ENCODE measurements at regions not wholly inside any gene's neighbourhood (a gene's known extent, or its start where the extent isn't known, plus 50 kb on each side); places are given as distances from the start of the nearest gene placed in this dataset.

DNA sequence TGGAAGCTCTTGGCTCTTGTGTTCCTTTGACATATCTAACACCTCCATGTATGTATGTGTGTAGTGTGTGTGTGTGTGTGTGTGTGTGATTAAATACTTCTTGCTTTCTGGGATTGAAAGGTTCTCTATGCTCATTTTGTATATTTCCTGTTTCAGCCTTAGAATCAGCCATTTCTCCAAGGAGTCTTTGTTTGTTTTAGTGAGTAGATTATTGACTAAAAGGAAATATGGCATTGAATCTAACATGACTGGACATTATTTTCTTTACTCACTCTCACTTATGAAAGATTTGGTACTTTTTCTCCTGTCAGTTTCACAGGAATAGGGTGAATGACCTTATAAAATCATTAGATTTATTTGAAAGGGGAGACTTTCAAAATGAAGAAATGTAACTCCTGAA is 413.8 kb upstream of the SLC14A2 start:
- TF ChIP-seq, protein P1, sequence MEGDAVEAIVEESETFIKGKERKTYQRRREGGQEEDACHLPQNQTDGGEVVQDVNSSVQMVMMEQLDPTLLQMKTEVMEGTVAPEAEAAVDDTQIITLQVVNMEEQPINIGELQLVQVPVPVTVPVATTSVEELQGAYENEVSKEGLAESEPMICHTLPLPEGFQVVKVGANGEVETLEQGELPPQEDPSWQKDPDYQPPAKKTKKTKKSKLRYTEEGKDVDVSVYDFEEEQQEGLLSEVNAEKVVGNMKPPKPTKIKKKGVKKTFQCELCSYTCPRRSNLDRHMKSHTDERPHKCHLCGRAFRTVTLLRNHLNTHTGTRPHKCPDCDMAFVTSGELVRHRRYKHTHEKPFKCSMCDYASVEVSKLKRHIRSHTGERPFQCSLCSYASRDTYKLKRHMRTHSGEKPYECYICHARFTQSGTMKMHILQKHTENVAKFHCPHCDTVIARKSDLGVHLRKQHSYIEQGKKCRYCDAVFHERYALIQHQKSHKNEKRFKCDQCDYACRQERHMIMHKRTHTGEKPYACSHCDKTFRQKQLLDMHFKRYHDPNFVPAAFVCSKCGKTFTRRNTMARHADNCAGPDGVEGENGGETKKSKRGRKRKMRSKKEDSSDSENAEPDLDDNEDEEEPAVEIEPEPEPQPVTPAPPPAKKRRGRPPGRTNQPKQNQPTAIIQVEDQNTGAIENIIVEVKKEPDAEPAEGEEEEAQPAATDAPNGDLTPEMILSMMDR (conservative IDR thresholded peaks at IDR 0.05; ENCODE audit: low read depth, low read length): no peak
- DNase-seq (ENCODE audit: low read depth): no peak
- H3K4me3 ChIP-seq (ENCODE audit: low read length): no peak overlapping the region

DNA sequence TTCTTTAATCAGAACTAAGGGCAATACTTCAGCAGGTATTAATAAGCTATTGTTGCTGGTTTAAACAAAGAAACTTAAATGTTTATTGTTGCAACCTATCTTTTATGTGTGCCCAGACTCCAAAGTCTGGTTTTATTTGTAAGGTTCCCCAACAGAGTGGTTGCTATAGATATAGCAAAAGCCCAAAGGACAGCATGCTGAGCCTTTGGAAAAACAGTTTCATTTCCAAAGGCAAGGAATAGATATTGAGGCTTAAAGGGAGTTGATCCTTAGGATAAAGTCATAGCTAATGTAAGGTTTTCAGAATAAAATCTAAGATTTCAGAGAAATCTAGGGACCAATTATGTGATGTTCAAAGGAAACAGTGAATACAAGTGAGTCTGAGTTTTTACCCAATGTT is 413.2 kb upstream of the SLC14A2 start:
- no peak overlapping the region for H3K4me3 ChIP-seq (ENCODE audit: low read length)
- TF ChIP-seq, protein P1 (conservative IDR thresholded peaks at IDR 0.05; ENCODE audit: low read depth, low read length): no peak
- no peak for DNase-seq (ENCODE audit: low read depth)

DNA sequence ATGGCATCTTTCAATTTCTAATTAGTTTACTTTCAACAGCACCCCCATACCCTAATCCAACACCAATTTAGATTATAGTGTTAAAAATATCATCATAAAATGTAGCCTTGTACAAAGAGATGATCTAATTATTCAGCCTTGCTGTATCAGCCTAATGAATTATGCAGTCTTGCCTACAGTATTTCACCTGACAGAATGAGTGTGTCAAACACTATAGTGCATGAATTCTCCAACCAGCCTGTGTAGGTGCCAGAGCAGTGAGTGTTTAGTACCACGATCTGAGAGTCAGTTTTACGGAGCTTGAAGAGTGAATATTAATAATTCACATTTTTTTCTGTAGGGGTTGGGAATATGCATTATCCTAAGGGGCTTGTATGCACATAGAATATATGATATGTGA is 411.6 kb upstream of the SLC14A2 start:
- DNase-seq (ENCODE audit: low read depth): no peak
- H3K4me3 ChIP-seq (ENCODE audit: low read length): no peak overlapping the region
- TF ChIP-seq, protein P1 (conservative IDR thresholded peaks at IDR 0.05; ENCODE audit: low read depth, low read length): no peak

DNA sequence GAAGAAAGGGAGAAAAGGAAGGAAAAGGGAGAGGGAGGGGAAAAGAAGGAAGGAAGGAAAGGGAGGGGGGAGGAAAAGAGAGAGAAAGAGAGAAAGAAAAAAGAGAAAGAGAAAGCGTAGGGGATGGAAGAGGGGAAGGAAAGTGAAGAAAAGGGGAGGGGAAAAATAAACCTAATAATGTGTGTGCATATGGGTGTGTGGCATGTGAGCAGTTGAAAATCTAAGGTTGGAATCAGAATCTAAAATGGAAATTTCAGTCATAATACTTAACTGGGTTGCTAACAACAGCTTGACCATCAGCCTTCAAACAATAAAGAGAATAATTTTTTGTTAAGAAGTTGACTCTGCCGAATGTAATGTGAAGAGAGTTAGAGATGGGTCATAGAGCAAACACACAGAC is 407.9 kb upstream of the SLC14A2 start:
- no peak overlapping the region for H3K4me3 ChIP-seq (ENCODE audit: low read length)
- TF ChIP-seq, protein P1 (conservative IDR thresholded peaks at IDR 0.05; ENCODE audit: low read depth, low read length): no peak
- DNase-seq (ENCODE audit: low read depth): no peak

DNA sequence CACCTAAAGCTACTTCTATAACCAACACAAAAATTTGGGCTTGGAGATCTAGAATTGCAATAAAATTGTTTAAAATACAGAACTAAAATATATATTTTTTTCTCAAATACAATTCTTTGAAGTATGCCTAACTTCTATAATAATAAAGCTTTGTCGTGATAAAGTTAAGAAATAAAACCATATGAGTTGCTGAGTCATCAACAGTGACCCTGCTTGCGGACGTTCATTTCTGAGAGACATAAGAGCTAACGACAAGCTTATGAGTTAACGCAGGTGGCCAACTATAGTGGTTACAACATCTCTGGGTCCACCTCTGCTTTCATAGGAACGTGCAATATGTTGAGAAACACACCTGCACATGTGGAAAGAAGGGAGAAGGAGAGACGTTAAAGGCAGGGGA is 407.1 kb upstream of the SLC14A2 start:
- no peak for DNase-seq (ENCODE audit: low read depth)

DNA sequence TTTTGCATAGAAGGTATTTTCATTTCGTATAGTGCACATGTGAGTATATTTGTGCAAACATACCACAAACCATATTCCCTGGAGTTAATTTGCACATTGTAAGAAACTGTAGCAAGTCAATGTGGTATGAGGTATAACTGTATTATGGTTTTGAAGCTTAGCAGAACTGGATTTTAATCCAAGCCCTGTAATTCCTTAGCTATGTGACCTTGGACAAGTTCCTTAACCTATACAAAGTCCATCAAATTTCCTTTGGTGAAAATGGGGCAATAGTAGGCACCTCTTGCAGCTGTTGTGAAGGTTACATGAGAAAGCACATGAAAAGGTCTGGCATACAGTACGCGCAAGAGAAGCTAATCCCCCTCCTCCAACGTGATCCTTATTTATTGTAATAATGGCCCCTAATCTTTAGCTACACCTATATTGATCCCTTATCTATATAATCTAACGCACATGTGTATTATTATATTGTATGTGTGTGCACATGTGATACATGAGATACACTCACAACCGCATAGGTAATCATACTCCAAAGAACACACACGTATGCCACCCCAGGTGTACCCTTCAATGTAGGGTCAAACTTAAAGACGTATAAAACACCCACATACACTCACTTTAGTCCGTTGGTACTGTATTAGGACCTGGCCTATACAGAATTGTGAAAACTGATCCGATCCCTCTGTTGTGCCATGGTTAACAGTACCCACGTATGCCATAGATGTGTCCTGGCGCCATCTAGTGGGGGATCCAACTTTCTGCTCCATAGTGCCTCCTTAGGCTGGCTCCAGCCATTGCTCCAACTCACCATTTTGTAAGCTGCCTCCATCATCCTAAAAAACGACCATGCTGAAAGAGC is 402.9 kb upstream of the SLC14A2 start:
- TF ChIP-seq, protein P1 (conservative IDR thresholded peaks at IDR 0.05; ENCODE audit: low read depth, low read length): peak; percentile 97
- no peak overlapping the region for H3K4me3 ChIP-seq (ENCODE audit: low read length)
- no peak for DNase-seq (ENCODE audit: low read depth)

More for the DNA sequence above, 407.1 kb upstream of the SLC14A2 start:
- TF ChIP-seq, protein P1 (conservative IDR thresholded peaks at IDR 0.05; ENCODE audit: low read depth, low read length): no peak
- H3K4me3 ChIP-seq (ENCODE audit: low read length): no peak overlapping the region

DNA sequence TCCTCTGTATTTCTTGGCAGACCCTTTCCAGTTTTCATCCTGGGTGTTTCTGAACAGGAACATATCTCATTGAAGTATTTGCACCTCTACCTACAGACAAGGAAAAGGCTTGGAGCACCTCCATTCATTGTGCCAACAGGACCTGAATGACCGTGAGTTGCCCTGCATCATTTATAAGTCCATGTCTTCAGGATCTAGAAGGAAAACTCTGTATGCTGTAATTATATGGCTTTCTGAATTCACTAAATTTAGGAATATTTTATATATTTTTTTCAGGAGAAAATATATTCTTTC is 402.3 kb upstream of the SLC14A2 start:
- TF ChIP-seq, protein P1 (conservative IDR thresholded peaks at IDR 0.05; ENCODE audit: low read depth, low read length): no peak

More for the DNA sequence above, 402.3 kb upstream of the SLC14A2 start:
- no peak overlapping the region for H3K4me3 ChIP-seq (ENCODE audit: low read length)
- DNase-seq (ENCODE audit: low read depth): no peak
